BLaER1 (cell line): ENCODE measurements at regions not wholly inside any gene's neighbourhood (a gene's known extent, or its start where the extent isn't known, plus 50 kb on each side); places are given as distances from the start of the nearest gene placed in this dataset.

Experiments
- H3K27ac ChIP-seq: shearing (Covaris generic); formaldehyde crosslinking; 2 replicates; pipeline ENCODE4 v1.8.1; 2022
- H3K27me3 ChIP-seq: shearing (Covaris generic); formaldehyde crosslinking; 2 replicates; pipeline ENCODE4 v1.8.1; 2022
- H3K36me3 ChIP-seq: shearing (Covaris generic); formaldehyde crosslinking; 2 replicates; pipeline ENCODE4 v1.8.1; 2022
- H3K4me1 ChIP-seq: shearing (Covaris generic); formaldehyde crosslinking; 2 replicates; pipeline ENCODE4 v1.8.1; 2022
- H3K4me2 ChIP-seq: shearing (Covaris generic); formaldehyde crosslinking; 2 replicates; pipeline ENCODE4 v1.8.1; 2022
- H3K4me3 ChIP-seq: shearing (Covaris generic); formaldehyde crosslinking; 2 replicates; pipeline ENCODE4 v1.8.1; 2022
- H3K9ac ChIP-seq: shearing (Covaris generic); formaldehyde crosslinking; 2 replicates; pipeline ENCODE4 v1.8.1; 2022
- H3K9me3 ChIP-seq: shearing (Covaris generic); formaldehyde crosslinking; 2 replicates; pipeline ENCODE4 v1.8.1; 2022
- H4K20me1 ChIP-seq: shearing (Covaris generic); formaldehyde crosslinking; 2 replicates; pipeline ENCODE4 v1.8.1; 2022
- Cebpa-rat ChIP-seq: shearing (Covaris generic); IDR thresholded peaks from 2 replicates; pipeline ENCODE4 v1.8.1; 2022

GRCh38 chr12:40157336-40157735, 51.5 kb upstream of the SLC2A13 start:
- Histone ChIP-seq H3K27ac (no peak overlapping the region), H3K4me3 (no peak overlapping the region), H3K4me2 (no peak overlapping the region), H3K27me3 (no peaks in the 10 kb centered on the region), H3K9ac (no peak overlapping the region), H3K4me1 (peaks cover 18% of the 10 kb centered on the region; the same call in 1 of the 2 replicates), H3K36me3 (no peaks in the 10 kb centered on the region), H4K20me1 (no peaks in the 10 kb centered on the region), H3K9me3 (peaks cover 15% of the 10 kb centered on the region)
- TF ChIP-seq Cebpa-rat: no peak

GRCh38 chr12:40156021-40156764, 50.3 kb upstream of the SLC2A13 start:
- H3K9ac ChIP-seq: no peak overlapping the region
- H3K9me3 ChIP-seq: peaks cover 7% of the 10 kb centered on the region; the same call in 1 of the 2 replicates
- no peak overlapping the region for H3K4me2 ChIP-seq
- H3K4me3 ChIP-seq: no peak overlapping the region
- H3K4me1 ChIP-seq: peaks cover 18% of the 10 kb centered on the region; the same call in 1 of the 2 replicates
- no peak overlapping the region for H3K27ac ChIP-seq
- no peaks in the 10 kb centered on the region for H3K36me3 ChIP-seq
- no peaks in the 10 kb centered on the region for H4K20me1 ChIP-seq
- H3K27me3 ChIP-seq: no peaks in the 10 kb centered on the region
- TF ChIP-seq Cebpa-rat: no peak
